GM18505 (cell line): ENCODE measurements at regions not wholly inside any gene's neighbourhood (a gene's known extent, or its start where the extent isn't known, plus 50 kb on each side); places are given as distances from the start of the nearest gene placed in this dataset.

Source experiments
- ATAC-seq: cut with Tn5 transposase; IDR thresholded peaks from one replicate; pipeline ENCODE4 v1.9.1; 2021; ENCODE audit not compliant: unreplicated experiment
- POLR2A ChIP-seq: IDR thresholded peaks from 4 replicates; pipeline ENCODE4 v1.6.1; 2011; ENCODE audit warnings: borderline replicate concordance; ENCODE audit not compliant: insufficient read depth, insufficient read length; ENCODE audit errors: extremely low read depth

DNA sequence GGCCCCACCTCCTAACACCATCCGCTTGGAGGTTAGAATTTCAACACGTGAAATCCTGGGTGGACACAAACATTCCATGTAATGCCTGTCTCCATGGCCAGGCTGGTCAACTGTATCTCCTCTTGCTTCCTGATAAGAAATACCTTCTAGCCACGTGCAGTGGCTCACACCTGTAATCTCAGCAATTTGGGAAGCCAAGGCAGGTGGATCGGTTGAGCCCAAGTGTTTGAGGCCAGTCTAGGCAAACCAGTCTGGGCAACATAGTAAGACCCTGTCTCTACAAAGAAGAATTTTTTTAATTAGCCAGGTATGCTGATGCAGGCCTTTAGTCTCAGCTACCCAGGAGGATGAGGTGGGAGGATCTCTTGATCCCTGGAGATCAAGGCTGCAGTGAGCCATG, 58.3 kb upstream of the GALNT2 start:
- TF ChIP-seq POLR2A = no peak
- no peak for ATAC-seq

DNA sequence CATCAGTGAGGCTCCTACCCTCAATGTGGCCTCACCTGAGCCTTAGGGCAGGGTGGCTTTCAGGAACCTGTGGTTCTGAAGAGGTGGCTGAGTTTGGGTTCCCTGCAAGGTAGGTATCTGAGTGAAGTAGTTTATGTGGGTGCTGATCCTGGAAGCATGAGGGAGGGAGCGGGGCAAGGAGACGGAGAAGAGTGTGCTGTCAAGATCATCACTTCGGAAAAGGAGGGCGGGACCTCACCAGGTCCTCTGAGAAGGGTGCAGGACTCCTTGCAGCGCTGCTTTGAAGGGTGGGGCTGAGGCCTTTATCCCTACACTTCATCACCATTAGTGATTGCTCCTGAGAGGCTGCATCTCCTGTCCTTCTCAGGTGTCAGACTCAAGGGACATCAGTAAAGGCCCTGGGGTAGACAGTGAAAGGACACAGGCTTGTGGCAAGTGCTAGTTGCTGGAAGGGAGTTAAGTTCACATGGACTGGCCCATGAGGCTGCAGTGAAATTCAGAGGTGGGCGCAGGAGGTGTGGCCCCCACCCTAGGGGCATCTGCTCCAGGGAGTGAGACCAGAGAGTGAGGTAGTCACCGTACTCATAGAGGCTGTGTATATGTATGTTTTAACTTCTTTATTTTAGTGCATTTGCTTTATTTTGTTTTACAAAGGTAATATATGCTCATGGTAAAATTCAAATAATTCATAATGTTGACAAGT, 57.3 kb upstream of the GALNT2 start:
- no peak for ATAC-seq
- no peak for TF ChIP-seq POLR2A

DNA sequence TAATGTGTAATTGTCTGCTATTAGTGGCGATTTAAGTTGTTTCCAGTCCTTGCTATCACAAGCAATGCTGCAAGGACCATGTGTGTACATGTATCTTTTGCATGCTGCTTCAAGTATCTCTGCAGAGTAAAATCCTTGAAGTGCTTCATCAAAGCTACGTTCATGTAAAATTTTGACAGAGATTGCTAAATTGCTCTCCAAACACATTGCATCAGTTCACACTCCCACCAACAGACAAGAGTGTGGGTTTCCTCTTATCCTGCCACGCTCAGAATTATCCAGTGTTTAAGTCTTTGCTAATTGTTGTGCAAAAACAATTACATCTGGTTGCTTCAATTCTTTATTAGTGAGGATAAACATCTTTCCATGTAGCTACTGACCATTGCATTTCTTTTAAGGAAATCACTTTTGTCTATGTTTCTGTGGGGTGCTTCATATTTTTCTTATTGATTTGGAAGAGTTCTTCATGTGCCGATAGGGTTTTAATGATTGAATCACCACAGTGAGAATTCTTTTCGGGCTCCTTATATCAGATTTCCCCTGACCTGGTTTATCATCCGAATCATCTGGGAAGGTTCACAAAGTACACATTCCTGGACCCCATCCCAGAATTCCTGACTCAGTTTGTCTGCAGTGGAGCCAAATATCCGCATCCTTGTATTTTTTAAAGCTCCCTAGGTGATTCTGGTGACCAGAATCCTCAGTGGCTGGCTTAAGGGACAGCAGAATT, 56.3 kb upstream of the GALNT2 start:
- no peak for ATAC-seq
- no peak for TF ChIP-seq POLR2A

DNA sequence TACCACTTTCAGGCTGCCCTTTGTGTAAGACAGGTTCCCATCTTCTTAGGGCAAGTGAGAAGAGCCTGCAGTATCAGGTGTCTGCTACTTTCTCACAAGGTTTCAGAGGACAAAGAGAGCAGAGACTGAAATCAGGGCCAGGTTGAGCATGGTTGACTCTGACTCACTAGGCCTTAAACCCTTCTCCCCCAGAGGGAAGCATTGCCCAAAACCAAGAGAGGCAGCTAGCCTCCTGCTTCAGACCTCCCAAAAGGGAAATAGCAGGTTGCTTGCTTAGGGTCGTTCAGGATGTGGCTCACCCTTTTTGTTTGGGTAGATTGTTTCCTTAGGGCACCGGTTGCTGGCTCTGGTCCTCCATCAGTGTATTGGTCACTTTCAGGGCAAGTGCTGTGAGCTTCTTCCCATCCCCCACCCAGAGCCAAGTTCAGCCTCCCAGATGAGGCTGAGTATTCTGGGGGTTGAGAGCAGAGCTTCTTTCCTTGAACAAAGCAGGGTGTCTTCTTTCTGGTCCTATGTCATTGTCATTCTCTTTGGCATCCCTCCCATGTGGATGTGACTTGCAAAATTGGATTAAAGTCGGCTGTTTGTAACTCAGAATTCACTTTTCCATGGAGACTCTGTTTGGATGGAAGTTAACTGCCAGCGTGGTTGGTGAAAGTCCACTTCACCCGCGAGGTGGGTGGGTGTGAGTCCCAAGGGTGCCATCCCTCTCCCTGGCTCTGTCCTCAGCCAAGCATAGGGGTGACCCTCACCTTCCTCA, 55.5 kb upstream of the GALNT2 start:
- TF ChIP-seq POLR2A = no peak
- no peak for ATAC-seq

DNA sequence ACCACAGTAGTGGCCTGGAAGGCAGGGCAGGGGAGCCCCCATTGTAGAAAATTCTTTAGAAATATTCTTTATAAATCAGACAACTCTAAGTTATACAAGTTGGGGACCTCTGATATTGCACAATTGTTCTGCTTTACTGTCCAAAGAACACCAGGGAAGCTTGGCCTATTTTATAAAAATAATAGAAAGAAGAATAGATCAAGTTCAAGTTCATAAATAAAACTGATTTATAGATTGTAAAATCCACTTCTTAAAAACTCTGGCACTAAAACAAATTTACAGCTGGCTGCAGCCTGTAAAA, 55.0 kb upstream of the GALNT2 start:
- TF ChIP-seq POLR2A = no peak
- no peak for ATAC-seq

DNA sequence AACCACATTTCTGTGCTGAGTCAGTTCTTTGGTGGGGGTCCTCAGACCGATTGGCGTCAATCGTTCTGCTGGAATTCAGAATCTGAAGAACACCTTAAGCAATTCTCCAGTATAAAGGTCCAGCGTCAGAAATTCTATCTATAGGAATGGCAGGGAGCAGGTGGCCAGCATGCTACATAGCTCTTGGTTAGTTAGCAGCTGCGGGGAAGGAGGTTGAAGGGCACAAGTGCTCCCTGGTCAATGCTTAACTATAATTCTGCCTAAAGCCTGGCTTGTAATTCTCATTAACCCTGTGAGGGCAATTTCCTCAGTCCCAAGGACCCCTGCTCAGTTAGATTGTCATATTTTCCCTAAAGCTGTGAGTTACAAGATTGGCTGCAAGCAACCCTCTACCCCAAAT, 54.3 kb upstream of the GALNT2 start:
- no peak for TF ChIP-seq POLR2A

DNA sequence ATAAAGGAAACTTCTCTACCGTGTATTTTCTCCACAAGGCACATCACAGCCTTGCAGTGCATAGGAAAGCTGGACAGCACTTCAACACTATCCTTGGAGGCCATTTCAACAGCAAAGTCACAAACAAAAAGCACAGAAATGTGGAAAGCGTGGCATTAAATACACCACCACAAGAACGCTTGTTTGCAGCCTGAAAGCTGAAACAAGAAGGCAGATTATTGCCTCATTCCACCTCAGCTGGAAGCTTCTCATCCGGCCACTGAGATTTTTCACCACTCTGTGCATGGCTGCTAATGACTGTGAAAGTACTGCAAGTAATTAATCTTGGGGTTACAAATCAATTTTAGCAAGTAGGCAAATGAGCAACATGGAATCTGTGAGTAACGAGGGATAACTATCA, 50.9 kb upstream of the GALNT2 start:
- TF ChIP-seq POLR2A = no peak
- no peak for ATAC-seq

More for the DNA sequence above, 54.3 kb upstream of the GALNT2 start:
- no peak for ATAC-seq
